ENCODE measurements at regions not wholly inside any gene's neighbourhood (a gene's known extent, or its start where the extent isn't known, plus 50 kb on each side); places are given as distances from the start of the nearest gene placed in this dataset.
"Not testable (repeated sequence)": the region's sequence is repeated elsewhere in the genome, so short reads cannot be mapped to it uniquely, and the experiment has no call there.

DNA sequence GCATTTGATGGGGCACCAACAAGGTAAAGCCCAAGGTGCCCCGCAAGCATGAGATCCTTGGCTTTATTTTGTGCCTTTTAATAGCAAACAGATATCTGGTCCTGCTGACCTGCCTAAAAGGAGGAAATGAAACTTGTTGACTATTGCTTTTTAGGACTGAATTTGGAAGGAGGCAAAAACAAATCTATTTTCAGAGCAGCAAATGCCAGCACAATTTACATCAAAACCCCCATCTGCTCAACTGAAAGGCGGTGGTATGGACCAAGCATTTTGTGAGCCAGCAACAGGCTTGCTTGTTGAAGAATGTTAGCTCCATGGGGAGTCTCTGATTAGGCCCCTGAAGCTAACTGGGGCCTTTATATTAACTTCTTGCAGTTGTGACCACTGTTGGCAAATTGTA is 192.6 kb upstream of the E2F8 start:
- DNase-seq (ENCODE audit: low spot score), result peak; percentile 33

DNA sequence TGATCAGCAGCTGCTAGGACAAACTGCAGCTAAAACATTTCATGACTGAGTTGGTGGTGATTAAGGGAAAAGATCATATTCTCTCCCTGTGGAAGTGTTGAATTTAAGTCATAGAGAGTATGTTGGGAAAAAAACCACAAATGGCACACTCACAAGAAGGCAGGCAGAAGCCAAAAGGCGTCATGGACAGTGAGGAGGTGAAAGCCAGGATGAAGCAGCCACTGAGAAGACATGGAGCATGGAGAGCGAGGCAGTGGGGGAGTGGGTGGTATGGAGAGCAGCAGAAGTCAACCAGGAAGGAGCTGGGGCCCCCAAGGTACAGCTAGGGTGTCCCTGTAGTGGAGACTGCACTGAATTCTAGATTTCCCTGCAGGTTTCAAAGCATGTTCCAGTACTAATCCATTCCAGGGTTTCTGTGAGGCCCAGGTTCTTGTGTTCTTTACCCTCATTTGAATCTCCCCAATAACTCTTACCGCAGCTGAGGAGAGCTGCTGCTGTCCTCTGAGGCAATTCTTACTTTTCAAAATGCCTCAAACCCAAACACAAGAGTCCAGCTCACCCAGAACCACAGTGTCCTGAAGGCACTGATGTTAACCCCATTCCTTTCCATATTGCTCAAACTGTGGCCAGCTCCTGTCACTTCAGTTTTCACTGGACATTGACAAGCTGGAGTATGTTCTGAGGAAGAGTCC is 191.8 kb upstream of the E2F8 start:
- no peak for DNase-seq (ENCODE audit: low spot score)

DNA sequence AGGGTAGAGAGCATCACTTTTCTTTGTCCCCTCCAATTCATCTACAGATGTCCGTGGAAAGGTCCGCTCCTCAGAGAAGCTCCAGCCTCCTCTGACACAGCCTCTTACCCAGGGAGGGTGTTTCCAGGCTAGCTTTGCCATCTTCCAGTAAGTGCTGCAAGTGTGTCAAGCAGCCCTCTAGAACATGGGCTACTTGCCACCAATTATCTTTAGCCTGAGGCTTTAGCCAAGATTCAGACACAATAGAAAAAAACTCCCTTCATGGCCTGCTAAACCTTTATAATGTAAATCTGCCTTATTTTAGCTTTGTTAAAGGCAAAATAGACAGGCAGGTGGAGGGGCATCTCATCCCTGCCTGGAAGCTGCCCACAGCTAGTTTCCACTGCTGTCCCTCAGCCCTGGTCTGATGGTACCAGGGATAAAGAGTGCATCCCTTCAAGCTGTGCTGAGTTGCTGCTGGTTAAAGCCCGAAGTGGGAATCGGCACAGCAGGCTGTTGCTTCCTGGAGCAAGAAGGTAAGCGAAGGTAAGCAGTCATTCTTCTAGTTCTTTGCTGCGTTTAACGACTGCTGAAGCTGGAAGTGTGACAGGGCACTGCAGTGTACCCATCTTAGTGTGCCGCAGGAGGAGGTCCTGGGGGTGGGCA is 190.1 kb upstream of the E2F8 start:
- no peak for DNase-seq (ENCODE audit: low spot score)

DNA sequence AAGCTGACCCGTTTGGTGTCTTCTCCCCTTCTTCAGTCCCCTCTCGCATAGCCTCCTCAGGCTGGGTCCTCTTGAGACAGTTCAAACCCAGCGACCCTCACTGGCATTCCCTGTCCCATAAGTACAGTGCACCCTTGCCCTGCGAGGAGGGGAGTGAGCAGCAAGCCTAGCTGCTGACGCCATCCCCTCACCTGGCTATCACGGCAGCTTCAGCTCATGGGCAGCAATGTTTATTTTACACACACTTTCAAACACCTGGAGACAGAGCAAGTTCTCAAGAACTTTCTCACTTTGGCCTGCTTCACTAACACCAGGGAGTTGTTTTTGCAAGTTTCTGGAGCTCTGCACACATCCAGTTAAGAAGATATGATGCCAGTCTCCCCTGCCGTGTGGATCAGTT is 189.6 kb upstream of the E2F8 start:
- no peak for DNase-seq (ENCODE audit: low spot score)

DNA sequence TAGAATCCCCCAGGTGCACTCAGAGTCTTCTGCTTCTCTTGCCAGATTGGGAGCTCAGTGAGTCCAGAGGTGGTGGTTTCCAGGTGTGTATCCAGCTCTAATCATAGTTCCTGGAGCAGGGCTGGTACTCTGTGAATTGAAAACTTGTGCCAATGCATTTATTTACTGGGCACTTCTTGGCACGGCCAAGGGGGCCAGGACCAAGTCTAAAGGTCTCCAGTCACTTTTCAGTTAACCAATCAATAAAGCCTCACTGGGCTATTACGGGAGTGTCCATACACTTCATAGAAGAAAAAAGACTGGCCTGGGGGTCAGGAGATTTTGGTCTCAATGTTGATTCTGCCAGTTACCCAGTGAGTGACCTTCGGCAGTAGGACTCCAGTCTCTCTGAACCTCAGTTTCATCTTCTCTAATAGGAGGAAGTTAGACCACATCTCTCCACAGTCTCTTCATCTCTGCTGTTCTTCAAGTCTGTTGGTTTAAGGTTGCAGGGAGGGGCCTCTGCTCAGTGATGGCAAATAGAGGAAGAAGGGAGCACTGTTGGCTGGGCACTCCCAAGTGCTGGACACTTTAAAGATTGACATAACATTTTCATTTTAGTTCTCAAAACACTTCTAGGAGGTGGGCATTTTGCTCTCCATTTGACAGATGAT is 188.5 kb upstream of the E2F8 start:
- DNase-seq (ENCODE audit: low spot score), result no peak

DNA sequence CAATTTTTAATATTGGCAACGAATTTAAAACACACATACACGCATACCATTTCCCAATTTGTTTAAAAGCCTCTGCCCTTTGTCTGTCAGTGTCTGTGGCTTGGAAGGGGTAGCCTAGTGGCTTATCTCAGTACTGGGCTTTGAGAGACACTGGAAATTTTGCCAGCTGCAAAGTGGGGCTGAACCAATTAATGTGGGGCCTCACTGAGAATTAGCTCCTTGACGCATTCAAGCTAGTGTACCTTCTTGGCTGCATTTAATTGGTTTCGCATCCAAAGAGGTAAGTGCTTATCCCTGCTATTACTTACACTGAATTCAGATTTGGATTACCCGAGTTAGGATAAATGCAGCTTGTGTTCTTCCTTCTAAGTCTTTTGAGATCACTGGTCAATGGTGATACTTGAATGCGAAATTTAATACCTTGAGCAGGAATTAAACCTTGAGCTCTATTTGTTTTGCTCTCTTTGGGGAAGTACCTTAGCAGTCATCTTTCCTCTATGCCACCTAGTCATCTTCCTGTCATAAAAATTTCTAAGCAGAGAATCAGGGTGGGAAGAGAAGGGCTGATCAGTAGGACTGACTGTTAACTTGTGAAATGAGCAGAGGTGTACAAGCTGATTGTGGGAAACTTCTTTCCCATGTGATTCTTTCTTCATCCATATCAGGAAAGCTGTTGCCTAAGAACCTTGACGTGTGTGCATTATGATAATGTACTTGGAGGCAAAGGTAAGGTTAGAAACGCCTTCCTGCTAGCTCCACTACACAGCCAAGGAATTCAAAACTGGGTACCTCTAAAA is 187.7 kb upstream of the E2F8 start:
- no peak for DNase-seq (ENCODE audit: low spot score)

DNA sequence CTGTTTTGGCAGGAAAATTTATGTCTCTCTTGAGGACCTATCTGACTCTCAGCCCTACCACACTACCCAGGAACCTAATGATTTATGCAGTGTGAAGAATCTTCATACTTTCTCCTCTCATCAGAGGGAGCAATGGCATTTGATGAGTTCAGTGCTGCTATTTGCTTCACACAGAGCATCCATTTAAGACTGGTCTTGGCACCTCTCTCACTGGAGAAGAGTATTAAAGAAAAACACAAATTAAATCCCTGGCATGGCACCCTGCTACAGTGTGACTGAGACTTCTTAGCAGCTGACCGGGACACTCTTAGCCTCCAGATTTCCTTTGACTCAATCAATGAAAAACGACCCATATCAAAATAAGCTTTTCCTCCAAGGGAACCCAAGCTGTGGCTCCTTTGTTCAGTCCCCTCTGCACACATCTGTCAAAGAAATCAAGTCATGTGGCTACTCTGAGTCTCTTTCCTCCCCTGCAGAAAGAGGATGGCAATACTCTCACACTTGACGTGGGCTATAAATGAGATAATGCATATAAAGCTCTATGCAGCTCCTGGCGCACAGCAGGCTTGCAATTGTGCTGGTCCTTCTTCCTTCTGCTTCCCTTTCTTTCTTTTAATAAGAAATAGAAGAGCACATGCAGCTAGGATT is 186.1 kb upstream of the E2F8 start:
- no peak for DNase-seq (ENCODE audit: low spot score)

DNA sequence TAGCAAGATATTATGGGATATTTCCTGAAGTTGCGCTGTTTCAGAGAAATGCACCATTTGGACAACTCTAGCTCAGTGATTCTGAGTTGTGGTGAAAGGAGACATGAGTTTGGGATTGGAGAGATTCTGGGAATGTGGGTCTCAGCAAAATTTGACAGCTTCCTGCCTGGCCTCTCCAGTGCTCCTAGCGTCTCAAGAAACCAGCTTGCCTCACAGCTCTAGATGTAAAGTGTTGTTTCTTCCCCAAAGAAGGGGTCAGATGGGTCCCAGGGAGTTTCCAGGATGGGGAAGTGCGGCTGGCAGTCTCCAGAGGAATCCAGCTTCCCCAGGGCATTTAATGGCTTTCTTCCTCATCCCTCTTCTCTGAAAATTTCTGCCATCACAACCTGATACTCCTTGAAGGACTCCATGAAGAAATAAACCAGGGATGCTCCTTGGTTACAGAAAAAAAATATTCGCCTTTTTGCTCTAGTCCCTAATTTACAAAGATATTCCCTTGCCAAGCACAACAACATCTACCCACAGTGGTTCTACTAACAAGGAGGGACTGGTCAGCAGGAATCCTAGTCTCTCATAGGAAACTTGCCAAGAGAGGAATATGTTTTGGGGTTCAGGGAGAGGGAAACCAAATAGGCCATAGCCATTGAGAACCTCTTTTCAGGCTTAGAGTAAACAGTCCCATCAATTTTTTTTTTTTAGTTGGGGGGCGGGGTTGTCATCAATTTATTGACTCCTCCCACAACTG is 185.4 kb upstream of the E2F8 start:
- peak; percentile 45 for DNase-seq (ENCODE audit: low spot score)

DNA sequence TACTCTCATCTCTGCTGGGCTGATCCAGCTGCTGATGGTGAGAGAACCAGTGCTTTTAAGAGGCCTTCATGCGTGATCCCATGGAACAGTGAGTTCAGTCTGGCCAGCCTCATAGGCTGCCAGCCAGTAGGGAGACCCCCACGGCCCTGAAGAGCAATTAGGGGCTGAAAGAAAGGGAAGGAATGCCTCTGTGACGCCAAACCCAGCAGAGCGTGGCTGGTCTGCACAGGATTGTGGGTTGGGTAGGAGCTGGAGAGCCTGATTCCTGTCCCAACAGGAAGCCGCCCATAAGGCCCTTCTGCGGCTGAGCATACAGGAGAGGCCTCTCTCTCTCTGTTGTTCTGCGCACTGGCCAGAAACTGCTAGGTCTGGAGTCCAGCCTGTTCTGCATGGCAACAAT is 181.5 kb upstream of the E2F8 start:
- DNase-seq (ENCODE audit: low spot score), result no peak

DNA sequence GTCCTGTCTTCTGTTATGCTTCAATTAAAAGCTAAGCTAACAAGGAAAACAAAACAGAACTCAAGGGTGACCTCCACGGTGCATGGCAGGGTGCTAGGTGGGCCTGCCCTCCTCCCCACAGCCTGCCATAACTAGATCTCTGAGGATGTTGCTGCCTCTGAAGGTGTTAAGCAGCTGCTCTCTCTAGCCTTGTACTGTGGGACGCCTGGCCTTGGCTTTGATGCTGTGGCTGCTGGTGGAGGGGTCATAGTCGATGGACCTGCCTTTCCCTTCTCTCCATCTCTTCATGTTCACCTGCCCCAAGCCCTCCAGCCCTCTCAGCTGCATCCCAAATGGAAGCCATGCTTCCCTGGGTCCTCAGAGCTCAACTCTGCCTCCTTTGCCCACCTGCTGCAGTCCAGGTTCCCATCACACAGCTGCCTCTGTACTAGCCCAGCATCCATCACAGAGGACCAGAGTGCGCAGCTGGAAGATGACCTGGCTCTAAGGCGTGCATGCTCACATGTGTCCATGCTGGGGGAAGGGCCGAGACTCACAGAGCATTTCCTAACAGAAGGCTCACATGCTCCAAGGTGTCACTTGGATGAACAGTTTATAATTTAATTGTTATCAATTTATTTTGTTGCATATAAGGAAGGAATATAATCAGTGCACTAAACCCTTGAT is 180.3 kb upstream of the E2F8 start:
- no peak for DNase-seq (ENCODE audit: low spot score)

DNA sequence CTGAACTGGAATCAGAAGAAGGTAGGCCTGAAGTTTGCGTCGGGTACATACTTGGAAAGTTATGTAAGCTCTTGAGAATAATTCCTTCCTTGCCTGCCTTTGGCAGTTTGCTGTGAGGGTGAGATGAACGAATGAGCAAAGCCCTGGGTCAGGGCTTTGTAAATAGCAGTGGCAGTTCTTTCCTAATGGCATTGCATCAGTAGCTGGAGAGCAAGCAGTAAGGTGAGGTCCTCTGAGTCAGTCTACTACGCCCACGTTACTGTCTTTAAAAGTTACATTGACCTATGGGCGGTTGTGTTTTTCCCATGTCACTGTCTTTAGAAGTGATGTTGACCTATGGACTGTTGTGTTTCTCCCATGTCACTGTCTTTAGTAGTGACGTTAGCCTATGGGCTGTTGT is 179.1 kb upstream of the E2F8 start:
- no peak for DNase-seq (ENCODE audit: low spot score)

DNA sequence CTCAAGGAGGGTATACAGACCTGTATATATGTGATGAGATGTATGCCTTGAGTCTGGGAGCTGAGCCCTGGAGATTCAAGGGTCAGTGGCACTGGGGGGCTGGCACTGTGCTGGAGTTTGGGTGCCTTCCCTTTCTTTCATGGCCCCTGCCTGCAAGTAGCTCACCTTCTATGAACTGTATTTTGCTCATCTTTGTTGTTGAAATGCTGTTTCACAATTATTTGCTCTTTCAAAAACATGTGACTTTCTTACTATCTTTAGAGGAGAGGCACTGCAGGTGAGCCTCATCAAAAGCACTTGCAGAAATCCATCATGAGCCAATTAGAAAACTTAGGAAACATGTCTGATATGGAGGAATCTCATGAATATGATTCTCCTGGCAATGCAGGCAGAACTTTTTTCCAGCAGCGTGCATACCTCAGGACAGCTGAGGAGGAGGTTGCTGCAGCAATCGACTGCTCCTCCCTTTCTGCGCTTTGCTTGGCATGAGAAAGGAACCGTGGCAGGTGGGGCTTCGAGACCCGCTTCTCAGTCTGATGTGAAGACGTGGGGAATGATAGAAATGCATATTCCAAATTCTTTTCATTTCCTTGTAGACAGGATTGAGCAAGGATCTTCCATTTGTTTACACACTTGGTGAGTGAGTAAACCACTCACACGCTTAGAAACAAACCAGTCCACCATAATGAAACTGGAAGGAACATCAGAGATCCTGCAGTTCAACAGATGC is 178.4 kb upstream of the E2F8 start:
- no peak for DNase-seq (ENCODE audit: low spot score)

DNA sequence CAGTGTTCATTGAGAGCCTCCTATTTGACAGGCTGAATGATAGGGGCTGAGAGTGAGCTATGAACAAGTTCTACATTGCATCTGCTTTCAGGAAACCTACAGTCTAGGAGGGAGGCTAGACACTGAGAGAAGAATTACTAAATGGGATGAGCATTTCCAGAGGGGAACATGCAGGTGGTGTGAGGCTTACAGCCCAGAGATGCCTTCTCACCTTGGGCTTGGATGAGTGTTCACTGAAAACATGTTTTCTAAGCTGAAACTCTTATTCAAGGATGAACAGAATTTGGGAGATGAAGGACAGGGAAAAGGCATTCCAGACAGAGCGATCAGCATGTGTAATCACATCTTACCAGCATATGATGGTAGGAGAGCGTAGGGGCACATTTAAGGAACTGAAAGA is 177.5 kb upstream of the E2F8 start:
- DNase-seq (ENCODE audit: low spot score), result no peak

DNA sequence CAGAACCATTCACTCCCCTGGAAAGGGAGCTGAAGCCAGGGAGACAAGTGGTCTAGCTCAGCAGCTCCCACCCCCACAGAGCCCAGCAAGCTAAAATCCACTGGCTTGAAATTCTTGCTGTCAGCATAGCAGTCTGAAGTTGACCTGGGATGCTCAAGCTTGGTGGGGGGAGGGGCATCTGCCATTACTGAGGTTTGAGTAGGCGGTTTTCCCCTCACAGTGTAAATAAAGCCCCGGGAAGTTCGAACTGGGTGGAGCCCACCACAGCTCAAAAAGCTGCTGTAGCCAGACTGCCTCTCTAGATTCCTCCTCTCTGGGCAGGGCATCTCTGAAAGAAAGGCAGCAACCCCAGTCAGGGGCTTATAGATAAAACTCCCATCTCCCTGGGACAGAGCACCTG is 171.3 kb upstream of the E2F8 start:
- not testable (repeated sequence) for DNase-seq (ENCODE audit: low spot score)

DNA sequence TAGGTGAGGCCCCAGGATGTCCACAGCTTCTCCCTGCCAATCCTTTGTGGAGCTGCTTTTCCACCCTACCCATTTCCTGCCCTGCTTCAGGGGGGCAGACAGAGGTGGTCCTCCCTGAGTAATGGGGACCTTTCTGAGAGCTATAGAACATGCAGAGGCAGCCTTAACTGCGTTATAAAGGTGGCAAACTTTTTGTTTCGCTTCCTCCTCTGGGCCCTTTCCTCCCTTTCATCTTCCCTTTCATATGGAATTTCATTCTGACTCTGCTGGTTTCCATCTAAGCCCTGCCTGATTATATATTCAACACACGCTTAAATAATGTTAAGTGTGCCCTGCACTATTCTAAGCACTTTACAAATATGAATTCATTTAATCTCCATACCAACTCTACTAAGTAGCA is 169.3 kb upstream of the E2F8 start:
- DNase-seq (ENCODE audit: low spot score), result no peak

DNA sequence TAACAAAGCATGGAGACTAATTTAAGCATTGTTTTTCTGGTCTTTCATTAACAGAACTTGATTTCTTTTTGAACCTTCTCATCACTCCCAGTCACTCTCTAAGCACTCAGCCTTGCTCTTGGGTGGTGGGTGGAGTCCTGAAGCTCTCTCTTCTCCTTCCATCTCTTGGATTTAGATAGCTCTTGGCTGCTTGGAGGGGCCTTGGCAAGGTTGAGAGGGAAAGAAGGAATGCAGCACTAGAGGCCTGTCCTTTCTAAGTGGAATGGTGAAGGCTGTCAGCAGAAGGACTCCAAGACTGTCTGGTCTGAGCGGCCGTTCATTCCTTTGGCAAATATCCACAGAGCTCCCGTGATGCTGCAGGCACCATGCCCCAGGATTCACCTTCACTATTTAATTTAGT is 168.6 kb upstream of the E2F8 start:
- DNase-seq (ENCODE audit: low spot score), result no peak

DNA sequence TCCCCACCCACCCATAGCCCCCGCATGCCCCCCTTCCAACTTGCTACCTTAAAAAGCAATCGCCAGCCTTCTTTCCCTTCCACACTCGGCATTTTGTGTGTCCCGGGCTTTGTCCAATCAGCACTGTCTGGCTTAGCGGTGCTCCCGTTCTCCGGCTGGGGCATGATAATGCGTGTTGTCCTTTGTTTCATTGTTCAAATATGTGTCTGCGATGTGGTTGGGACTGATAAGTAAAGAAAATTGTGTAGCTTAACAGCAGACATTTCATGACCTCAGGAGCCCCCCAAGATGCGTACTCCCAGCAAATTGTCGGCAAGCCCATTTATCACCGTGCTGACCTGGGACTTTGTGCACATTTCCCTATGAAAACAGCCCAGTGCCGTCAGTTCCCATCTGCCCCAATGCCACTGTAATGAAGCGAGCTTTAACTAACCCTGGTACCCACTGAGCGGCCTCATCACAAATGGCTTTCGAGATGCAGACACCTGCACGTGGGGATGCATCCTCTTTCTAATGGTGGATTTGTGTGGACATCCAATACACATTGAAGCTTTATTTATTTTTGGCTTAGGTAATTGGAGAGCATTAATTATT is 167.0 kb upstream of the E2F8 start:
- no peak for DNase-seq (ENCODE audit: low spot score)

DNA sequence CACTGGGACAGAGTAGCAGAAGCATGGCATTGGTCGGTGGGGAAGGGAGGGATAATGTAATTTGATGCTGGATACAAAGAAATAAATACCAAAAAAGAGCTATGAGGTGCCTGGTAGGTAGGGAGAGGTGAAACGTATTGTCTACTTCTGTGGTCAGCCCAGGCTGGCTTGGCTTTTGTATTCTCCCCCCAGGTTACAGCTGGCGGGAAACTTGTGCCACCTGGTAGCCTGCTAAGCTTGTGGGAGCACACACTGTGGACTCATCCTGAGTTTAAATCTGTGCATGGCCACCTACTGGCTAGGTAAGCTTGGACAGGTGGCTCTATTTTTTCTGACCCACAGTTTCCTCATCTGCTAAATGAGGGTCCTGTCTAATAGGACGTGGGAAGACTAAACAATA is 165.2 kb upstream of the E2F8 start:
- no peak for DNase-seq (ENCODE audit: low spot score)

DNA sequence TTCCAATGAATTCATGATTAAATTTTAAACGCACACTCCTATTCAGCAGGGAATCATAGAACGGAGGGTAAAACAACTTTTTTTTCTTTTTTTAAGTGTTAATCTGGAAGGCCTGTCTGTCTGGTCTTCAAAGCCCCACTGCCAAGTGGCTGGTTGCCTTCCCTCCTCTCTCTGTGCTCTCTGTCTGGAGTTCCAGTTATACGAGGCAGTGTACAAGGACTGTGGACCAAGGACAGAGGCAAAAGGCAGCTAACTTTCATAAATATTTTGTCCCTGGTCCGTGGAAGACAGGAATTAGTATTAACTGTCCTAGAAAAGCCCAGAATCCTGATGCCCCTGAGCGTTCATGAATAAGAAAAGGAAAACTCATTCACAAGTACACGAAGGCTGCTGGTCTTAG is 164.0 kb upstream of the E2F8 start:
- DNase-seq (ENCODE audit: low spot score), result no peak
